GM19467 (cell line): ENCODE measurements at regions not wholly inside any gene's neighbourhood (a gene's known extent, or its start where the extent isn't known, plus 50 kb on each side); places are given as distances from the start of the nearest gene placed in this dataset.

Experiments used
- ATAC-seq: cut with Tn5 transposase; IDR thresholded peaks from one replicate; pipeline ENCODE4 v1.9.1; 2021; ENCODE audit warnings: mild to moderate bottlenecking, moderate library complexity; ENCODE audit not compliant: unreplicated experiment

DNA sequence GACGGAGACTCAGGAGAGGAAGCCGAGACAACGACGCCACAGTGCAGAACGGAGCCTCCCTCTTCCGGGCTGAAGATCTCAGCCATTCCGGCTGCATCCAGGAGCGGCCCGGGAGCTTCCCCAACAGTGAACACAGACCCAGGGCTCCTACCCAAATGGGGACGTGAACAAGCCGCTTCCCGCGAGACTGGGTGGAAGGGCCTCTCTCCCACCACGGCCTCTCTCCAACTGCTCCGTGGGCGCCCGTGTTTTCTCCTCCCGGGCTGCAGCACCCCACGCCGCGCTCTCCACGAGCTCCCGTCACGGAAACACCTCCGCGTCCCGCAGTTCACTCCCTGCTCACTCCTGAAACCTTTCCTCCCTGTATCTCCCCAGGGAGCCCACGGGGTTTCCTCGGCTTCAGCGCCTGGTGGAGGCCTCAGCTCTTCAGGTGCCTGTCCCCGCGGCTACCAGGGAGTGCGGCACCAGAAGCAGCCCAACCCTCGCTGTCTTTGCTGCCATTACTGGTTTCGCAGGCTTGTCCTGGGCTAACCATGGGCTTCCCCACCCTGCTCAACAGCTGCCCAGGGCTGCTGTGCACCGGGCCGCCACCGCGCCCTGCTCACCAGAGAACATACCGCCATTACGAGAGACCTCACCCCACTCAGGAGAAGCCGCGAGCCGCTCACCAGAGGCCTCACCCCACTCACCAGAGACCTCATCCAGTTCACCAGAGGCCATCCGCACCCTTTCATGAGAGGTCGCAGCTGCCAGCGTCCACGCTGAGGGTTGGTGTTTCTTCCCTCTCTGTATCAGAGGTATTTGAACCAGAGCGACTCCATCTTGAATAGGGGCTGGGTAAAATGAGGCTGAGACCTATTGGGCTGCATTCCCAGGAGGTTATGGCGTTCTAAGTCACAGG is 922.8 kb downstream of the QKI start:
- ATAC-seq, result no peak

DNA sequence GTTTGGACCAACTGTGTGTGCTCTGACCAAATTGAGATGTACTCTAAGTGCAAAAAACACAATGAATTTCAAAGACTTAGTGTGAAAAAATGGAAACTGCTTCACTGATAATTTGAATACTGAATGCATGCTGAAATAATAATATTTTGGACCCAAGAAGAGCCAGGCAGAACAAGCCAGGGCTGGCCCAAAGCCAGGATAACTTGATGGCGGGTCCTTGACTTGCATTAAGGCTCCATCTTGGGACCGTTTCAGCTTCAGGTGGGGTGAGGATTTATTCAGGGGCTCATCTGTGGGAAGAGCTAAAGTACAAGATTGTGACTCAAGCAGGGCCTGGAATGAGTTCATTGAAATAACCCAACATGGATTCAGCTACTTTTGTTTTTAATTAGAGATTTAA is 921.9 kb downstream of the QKI start:
- no peak for ATAC-seq

DNA sequence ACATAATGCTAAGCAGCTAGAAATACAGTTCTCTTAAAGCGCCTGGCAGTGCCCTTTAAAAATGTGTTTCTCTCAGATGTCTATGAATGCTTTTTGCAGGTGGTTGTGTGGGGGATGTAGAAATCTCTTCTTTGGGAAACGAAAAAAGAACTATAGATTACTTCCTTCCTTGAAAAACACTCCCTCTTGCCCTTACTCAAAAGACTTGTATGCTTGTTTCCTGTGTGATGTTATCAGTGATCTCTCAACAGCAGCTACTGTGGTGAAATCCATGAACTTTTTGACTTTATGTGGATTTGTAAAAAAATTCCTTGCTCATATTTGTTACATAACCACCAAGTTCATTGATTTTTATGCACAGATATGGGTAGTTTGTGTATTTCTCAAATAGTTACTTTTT is 916.5 kb downstream of the QKI start:
- ATAC-seq, result no peak

DNA sequence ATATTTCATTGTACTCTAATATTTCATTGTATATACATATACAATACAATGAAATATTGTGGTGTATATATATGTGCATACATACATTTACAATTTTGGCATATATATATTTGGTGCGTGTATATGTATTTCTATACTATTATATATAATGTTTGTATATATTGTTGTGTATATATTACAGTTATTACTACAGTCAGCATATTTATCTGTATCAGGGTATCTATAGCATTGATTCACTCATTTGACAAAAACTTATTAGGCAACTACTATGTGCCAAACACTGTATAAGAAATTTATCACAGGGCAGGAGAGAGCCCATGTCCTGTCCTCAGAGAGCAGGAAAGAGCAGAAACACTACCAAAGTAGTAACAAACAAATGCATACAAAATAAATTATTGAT is 910.6 kb downstream of the QKI start:
- no peak for ATAC-seq

DNA sequence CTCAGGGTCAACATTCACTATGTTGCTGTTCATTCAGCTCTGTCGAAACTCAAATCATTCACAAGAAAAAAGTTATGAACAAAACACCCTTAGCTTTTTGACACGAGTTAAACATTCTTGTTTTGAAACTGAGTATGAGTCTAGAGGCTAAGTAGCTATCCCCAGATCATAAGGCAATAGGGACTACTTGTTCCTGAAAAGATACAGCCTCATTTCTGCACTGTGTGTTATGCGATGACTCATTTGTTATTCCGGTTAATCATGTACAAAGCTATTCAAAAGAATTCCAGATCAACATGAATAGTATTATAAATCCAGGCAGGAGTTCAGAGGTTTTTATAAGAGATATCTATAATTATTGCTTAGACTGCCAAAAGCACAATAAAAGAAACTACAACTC is 908.0 kb downstream of the QKI start:
- ATAC-seq, result no peak

DNA sequence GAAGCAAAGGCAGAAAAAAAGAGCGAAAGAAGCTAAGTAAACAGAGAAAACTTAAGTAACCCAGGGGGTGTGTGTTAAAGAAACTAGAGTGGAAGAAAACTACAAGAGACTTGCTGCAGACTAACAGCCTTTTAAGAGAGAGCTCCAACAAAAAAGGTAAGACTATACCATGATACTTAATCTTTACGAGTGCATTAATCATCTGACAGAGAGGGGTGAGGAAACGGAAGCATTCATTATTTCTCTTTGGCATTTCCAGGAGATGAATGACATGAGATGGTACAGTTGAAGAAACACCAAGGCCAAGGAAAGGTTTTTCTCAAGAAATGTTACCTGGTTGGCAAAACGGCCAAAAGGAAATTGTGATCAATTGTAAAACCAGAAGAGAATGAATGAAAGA is 906.8 kb downstream of the QKI start:
- no peak for ATAC-seq

DNA sequence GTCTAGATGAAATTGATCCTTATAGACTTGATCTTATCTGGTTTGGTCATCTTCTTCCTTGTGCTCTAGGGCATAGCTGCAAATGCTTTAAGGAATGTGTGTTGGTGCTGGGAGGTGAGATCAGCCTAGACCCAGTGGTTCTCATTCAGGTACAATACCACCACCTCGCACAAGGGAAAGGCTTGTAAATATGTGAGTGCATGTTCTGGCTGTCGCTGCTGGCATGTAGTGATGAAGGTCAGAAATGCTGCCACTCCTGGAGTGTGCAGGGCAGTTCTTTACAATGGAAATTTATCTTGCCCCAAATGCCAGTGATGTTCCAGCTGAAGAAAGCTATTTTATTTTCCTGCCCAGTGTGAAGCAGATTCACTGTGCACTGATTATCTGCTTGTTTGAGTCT is 900.9 kb downstream of the QKI start:
- no peak for ATAC-seq

DNA sequence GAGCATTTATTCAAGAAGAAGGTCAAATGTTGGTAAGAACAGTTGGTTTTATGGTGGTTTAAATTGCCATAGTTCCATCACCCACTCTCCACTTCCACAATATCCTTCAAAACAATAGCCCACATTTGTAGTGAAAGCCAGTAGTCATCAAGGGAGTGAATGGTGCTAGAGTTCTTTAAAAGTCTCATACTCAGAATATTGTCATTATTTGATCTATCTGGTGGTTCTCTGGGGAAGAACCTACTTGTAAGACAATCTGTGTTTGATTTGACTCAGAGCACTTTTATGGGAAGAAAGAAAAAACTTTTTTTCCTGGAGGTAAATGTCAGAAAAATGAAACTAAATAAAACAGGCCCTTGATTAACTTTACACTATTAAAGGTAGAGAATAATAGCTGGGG is 893.8 kb downstream of the QKI start:
- ATAC-seq, result no peak

DNA sequence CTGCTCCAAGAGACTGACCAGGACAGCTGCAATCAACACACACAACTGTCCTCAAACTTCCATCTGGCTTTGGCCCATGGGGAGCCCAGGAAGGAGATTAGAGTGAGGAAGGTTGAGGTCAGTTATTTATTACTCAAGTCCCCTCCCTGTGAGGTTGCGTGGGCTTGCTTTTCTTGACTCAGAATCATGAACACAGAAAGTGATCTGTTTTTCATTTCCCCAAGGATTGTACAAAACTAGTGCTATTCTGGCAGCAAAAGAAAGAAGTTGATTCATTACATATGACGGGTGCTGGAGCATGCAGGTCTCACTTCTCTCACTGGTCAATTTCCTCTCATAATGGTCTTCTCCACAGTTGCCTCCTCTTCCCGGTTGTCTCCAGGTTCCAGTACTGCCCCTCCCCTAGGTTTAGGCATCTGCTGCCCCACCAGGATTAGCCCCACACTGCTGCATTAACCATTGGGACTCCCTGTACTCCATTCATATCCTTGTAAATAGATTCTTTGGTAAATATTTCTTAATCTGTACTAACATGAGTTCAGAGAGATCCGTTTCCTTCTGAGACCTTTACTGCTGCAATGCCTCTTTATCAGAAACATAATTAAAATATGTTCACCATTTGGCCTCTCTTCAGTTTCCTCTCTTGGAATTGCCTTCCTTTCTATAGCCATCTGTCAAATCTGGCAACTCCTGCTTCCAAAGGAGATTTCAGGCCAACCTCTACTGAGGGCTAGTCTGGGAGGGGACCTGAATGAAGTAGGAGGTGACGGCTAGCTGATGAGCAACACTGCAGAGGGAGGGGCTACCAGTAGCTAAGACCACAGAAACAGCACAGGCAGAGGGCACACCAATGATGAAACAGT is 888.8 kb downstream of the QKI start:
- ATAC-seq, result no peak

DNA sequence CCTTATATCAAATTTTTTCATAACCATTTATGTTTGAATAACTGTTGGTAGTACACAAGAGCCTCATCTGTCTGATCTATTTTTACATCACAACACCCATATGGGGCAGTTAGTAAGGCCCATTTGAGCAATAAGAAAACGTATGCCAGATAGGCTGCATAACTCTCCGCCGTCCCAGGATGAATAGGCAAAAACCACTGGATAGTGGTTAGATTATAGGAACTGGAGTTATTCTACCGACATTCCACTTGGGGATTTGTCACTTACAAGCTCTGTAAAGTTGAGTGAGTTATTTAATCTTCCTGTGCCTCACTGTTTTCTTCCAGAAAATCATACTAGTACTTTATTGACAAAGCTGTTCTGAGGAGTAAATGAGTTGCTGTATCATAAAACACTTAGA is 881.9 kb downstream of the QKI start:
- ATAC-seq, result no peak

DNA sequence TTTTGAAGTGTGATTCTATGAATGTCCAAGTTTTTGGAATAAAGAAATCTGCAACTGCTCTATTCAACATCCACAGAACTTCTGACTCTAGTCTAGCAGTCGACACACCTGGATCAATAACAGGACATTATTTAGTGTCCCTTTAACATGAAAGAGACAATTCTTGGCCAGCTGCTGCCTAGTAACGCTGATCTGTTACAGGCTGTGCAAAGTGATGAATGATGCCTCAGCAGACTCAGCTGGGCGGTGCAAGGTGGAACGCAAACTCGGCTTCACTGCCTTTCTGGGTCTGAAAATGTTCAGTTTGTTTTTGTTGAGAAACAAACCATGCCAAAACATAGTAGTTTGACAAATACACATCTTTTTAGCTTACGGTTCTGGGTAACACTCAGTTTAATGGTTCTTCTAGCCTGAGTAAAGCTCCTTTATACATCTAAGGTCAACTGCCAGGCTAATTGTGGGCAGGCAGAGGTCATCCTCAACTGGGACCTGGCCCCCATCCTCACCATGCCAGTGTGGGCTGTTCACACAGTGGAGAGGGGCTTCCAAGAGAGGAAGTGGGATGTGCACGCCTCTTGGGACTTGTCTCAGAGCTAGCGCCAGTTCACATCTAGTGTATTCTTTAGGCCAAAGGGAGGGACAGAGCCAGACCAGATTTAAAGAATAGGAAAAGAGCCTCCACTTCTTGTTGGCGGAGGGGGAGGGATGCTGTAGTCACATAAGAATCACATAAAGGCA is 879.7 kb downstream of the QKI start:
- ATAC-seq, result no peak

DNA sequence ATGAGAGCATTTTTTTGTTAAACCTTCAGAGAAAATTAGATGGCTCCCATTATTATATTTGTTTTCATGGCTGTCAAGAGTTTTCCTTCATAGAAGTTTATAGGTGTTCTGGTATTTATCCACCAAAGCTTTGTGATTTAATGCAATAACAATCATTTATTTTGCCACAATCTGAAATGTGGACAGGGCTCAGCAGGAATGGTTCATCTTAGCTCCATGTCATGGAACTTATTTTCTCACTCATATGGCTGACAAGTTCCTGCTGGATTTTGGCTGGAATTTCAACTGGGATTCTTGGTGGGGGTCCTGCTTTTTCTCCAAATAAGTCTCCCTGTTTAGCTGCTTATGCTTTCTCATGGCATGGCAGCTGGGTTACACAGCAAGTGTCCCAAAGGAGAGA is 876.7 kb downstream of the QKI start:
- ATAC-seq, result no peak

DNA sequence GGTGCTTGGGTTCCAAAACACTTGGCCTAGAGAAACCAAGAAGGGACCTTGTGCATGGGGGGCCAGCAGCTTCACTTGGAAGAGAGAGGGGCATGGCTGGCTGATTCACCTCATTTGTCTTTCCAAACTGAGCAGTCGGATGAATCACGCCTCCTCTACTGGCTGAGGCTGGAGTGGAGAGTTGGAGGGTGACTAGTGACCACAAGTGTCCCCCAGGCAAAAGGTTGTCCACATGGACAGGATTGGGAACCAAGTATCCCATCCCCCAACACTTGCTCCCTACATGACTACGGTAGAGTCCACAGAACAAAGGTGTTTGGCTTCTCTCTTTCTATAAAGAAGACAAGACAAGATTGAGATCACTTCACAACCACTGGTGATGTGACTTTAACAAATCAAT is 875.6 kb downstream of the QKI start:
- no peak for ATAC-seq

DNA sequence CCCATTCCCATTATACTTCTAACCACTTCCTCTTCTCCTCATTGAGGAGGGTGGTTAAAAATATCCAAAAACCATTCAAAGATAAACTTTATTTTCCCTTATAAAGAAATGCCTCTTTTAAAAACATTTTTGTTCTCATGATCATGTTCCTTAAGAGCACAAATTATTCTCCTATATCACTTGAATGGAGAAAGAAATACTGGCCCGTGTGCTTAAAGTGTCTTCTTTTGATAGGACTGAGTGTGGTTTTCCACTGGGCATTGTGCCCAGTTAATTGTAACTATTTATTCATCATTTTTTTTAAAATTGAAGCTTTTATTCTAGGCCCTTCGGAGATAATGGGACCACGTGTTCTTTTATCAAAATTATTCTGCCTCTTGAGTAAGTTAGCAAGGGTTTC is 871.5 kb downstream of the QKI start:
- ATAC-seq, result no peak

DNA sequence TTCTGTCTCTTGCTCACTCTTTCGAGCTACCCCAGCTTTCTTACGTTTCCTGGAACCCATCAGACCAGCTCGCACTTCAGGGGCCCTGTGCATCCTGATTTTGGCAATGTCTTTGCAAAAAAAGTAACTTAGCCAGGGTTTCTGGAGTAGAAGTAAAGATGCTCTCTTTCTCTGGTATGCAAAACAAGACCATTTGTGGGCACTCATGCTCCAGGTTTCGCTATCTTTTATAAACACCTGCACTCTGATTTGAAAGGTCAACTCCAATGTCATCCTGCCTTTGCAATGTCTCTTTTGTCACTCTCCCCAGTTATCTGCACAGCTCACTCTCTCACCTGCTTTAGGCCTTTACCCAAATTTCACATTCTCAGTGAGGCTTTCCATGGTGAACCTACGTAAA is 869.1 kb downstream of the QKI start:
- ATAC-seq, result no peak

DNA sequence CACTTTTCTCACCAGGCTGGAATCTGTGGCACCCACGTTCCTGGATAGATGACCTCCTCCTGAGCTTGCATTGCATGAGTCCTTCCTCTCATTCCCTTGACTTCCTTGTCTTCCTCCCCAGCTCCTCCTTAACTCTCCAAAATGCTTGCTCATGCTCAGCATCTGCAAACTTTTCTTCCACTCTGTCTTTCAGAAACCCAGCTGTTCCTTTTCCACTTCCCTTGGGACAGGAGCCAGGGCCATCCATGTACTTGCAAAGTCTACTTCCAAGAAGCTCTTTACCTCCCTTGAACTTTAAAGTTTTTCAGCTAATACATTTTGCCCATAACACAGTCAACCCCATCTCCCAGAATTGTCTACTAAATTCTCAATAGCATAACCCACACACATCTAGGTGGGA is 861.7 kb downstream of the QKI start:
- ATAC-seq, result no peak

DNA sequence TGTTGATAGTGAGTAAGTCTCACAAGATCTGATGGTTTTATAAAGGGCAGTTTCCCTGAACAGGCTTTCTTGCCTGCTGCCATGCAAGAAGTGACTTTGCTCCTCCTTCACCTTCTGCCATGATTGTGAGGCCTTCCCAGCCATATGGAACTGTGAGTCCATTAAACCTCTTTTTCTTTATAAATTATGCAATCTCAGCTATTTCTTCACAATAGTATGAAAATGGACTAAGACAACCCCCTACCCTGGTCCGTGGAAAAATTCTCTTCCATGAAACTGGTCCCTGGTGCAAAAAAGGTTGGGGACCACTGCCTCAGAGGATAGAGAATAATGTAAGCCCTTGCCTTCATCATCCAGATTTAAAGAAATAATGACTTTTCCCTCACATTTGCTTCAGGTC is 861.3 kb downstream of the QKI start:
- no peak for ATAC-seq

DNA sequence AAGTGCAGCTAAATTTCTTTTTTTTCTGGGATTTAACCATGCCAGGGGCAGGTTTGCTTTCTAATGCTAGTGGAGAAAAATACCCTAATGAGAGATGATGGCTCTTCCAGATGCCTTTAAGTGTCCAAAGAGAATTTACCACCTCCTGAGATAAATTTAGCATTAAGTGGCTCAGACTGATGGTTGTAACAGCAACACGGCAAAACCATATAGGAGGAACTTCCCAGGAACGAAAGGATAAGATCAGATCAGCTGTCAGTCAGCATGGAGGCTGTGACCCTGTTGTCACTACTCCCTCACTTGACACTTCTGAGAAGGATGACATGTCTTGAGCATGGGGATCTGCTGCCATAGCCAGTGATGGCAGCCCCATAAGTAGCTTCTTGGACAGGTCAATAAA is 860.0 kb downstream of the QKI start:
- ATAC-seq, result no peak

DNA sequence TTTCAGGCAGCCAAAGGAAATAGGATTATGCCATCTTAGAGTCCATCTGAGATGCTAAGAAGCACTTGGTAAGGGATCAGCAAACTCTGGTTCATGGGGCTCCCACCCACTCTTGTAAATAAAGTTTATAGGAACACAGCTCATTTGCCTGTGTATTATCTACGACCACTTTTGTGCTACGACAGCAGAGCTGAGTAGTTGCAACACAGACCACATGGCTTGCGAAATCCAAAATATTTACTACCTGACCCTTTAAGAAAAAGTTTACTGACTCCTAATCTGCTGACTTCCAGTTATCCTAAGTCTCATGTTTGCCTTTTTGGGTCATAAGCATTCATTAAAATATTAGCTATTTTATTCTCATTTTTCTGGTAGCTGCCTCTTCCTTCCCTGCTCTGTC is 859.0 kb downstream of the QKI start:
- no peak for ATAC-seq

DNA sequence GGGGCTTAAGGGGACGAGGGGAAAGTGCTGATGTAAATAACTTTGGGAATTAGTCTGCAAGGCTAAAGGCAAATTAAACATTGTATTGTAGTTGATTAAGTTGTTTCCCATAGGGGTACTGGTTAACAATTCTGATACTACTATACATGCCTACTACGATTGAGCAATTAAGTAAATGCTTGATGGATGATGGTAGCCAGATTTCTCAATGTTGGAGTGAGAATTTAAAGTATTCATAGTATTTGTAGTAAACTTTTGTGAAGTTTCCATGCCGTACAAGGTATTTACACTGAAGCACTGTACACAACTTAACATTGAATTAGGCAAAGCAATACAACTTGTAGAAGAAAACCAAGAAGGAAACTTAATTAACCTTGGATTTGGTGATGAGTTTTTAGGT is 852.3 kb downstream of the QKI start:
- no peak for ATAC-seq

DNA sequence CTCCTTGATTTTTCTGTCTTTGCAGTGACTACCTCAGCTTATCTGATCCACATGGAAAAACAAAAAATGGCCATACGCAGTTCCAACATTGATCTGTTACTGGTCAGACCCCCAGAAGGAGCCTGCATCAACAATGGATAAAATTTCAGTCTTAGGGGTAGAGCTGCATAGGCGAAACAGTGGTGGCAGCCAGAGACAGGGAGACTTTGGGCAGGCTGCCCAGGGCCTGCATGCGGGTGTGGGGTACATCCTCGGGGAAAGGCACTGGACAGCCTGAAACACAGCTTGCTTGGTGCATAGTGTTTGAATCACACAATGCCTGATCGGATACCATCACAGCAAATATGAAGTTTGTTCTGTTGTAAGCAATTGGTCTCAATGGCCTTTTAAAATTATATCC is 847.8 kb downstream of the QKI start:
- no peak for ATAC-seq

DNA sequence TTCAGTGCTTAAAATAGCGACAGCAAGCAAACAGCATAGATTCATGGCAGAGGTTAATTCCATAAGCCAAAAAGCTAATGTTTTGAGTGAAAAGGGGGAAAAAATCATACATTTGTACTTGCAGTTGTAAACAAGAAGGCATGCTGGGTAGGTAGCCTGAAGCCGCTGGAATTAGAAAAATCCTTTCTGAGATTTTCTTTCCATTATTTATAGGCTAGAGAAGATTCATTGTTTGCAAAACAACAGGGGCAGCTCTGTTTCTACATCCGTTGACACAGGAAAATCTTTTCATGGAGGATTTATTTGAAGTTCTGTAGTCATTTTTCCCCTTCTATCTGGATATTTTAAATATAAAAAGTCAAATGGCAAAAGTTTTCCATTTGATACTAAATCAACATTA is 843.9 kb downstream of the QKI start:
- ATAC-seq, result no peak
